A549 (cell line): ENCODE measurements at regions not wholly inside any gene's neighbourhood (a gene's known extent, or its start where the extent isn't known, plus 50 kb on each side); places are given as distances from the start of the nearest gene placed in this dataset.

Source experiments
- ATAC-seq, 2 experiments: fragments of 200-7000 bp in 1 of 2; fragments of >200 bp in 1 of 2; cut with Nextera tagmentation in 1 of 2; cut with Tn5 transposase in 1 of 2; 3 replicates each; pipeline versions ENCODE4 v1.8.0 to v1.9.1; 2018 to 2020; ENCODE audit warnings: mild to moderate bottlenecking in 1 of 2, moderate library complexity in 1 of 2
- CTCF ChIA-PET: fragments of 300-600 bp; sonication (Branson Sonifier 250); formaldehyde crosslinking; extraction: SDS; loops from one replicate; lab custom pipeline; 2021; ENCODE audit warnings: antibody characterized with exemption, inconsistent platforms; lab: Yijun Ruan, JAX
- POLR2A ChIA-PET: fragments of 350-600 bp; formaldehyde crosslinking; extraction: SDS; loops from one replicate; lab custom pipeline; 2021; ENCODE audit warnings: antibody characterized with exemption, inconsistent platforms; lab: Yijun Ruan, JAX
- DNase-seq, 2 experiments: peaks; one replicate each; pipeline versions ENCODE4 v3.0.0 to v3.0.0-alpha.2; 2011 to 2016; ENCODE audit warnings: low read depth in 1 of 2, low spot score in 1 of 2
- FAIRE-seq: peaks from 2 replicates; lab custom pipeline; 2011; peaks lifted over from hg19 to GRCh38; lab: Jason Lieb, UNC
- H3K27ac ChIP-seq, 2 experiments: fragments of >200 bp; sonication (Bioruptor Twin); formaldehyde crosslinking; 3 replicates each; pipeline ENCODE4 v1.5.1; 2016 to 2017
- H3K4me1 ChIP-seq: fragments of >200 bp; sonication (Bioruptor Twin); formaldehyde crosslinking; 3 replicates; pipeline ENCODE4 v1.6.1; 2016
- H3K4me2 ChIP-seq: fragments of >200 bp; sonication (Bioruptor Twin); formaldehyde crosslinking; 3 replicates; pipeline ENCODE4 v1.6.1; 2016
- H3K4me3 ChIP-seq: fragments of >200 bp; sonication (Bioruptor Twin); formaldehyde crosslinking; 3 replicates; pipeline ENCODE4 v1.5.1; 2016
- H3K9me3 ChIP-seq: fragments of >200 bp; sonication (Bioruptor Twin); formaldehyde crosslinking; 3 replicates; pipeline ENCODE4 v1.6.1; 2016
- CBX2 ChIP-seq: fragments of 200-600 bp; sonication (generic); IDR thresholded peaks from 2 replicates; pipeline ENCODE4 v1.6.1; 2016; ENCODE audit warnings: low read depth, mild to moderate bottlenecking, borderline replicate concordance
- EP300 ChIP-seq, 2 experiments: fragments of >200 bp; sonication (Bioruptor Twin); formaldehyde crosslinking; IDR thresholded peaks; 2 replicates in 1 of 2; 3 replicates in 1 of 2; pipeline ENCODE4 v1.6.1; 2016 to 2017
- FOXS1 ChIP-seq: fragments of 250-450 bp; sonication (Bioruptor Pico); IDR thresholded peaks from 2 replicates; pipeline ENCODE4 v1.5.0; 2020; ENCODE audit warnings: mild to moderate bottlenecking, moderate library complexity
- HEYL ChIP-seq: fragments of 250-450 bp; sonication (Bioruptor Pico); IDR thresholded peaks from 2 replicates; pipeline ENCODE4 v1.8.0; 2021; ENCODE audit warnings: mild to moderate bottlenecking, moderate library complexity
- HOXB5 ChIP-seq: fragments of 250-450 bp; sonication (Bioruptor Pico); IDR thresholded peaks from 2 replicates; pipeline ENCODE4 v1.5.0; 2020; ENCODE audit warnings: mild to moderate bottlenecking, moderate library complexity
- JUN ChIP-seq, 2 experiments: fragments of >200 bp; sonication (Bioruptor Twin); formaldehyde crosslinking; IDR thresholded peaks; 2 replicates in 1 of 2; 3 replicates in 1 of 2; pipeline ENCODE4 v1.6.1; 2016 to 2017
- KDM1A ChIP-seq: fragments of 200-600 bp; sonication (generic); IDR thresholded peaks from 2 replicates; pipeline ENCODE4 v1.6.1; 2016; ENCODE audit warnings: low read depth, mild to moderate bottlenecking
- MAFK ChIP-seq: fragments of 450-650 bp; IDR thresholded peaks from 2 replicates; pipeline ENCODE4 v1.6.1; 2014; ENCODE audit not compliant: partially characterized antibody
- MAZ ChIP-seq: fragments of 150-350 bp; IDR thresholded peaks from 2 replicates; pipeline ENCODE4 v1.6.1; 2014; ENCODE audit warnings: antibody characterized with exemption, low read depth, low read length, borderline replicate concordance
- MYC ChIP-seq: IDR thresholded peaks from 2 replicates; pipeline ENCODE4 v1.6.1; 2012; ENCODE audit warnings: mild to moderate bottlenecking, inconsistent platforms, low read length, improper control_type of control experiment, borderline replicate concordance
- POLR2A ChIP-seq: IDR thresholded peaks from 2 replicates; pipeline ENCODE4 v1.6.1; 2012; ENCODE audit warnings: mild to moderate bottlenecking, low read length
- POLR2AphosphoS2 ChIP-seq: conservative IDR thresholded peaks from 2 replicates; pipeline ENCODE4 v1.6.1; 2012; ENCODE audit warnings: low read length, improper control_type of control experiment, inconsistent platforms
- RAD21 ChIP-seq, 2 experiments: fragments of >200 bp in 1 of 2; sonication (Bioruptor Twin) in 1 of 2; formaldehyde crosslinking in 1 of 2; IDR thresholded peaks in 1 of 2; conservative IDR thresholded peaks in 1 of 2; 2 replicates in 1 of 2; 3 replicates in 1 of 2; pipeline ENCODE4 v1.6.1; 2012 to 2018; ENCODE audit warnings: inconsistent platforms in 1 of 2
- RCOR1 ChIP-seq: fragments of 150-350 bp; IDR thresholded peaks from 2 replicates; pipeline ENCODE4 v1.6.1; 2014; ENCODE audit warnings: antibody characterized with exemption, low read length, low read depth
- ZNF302 ChIP-seq: fragments of 250-450 bp; sonication (Bioruptor Pico); IDR thresholded peaks from 2 replicates; pipeline ENCODE4 v1.9.0; 2021; ENCODE audit warnings: inconsistent platforms, mild to moderate bottlenecking, moderate library complexity
- WGBS: methylation state at CpG from one replicate; pipeline ENCODE4 v1.1.6; 2017; ENCODE audit errors: missing lambda C conversion rate; 5-methylcytosine and 5-hydroxymethylcytosine counted together
- TF ChIP-seq, protein P1 (sequence below): fragments of 200-600 bp; sonication (generic); IDR thresholded peaks from 2 replicates; pipeline ENCODE4 v1.6.1; 2016; ENCODE audit warnings: antibody characterized with exemption, mild to moderate bottlenecking, moderate library complexity
- TF ChIP-seq, protein P2 (sequence below): fragments of 250-450 bp; sonication (Bioruptor Pico); IDR thresholded peaks from 2 replicates; pipeline ENCODE4 v1.5.0; 2020; ENCODE audit warnings: low read depth, mild to moderate bottlenecking, moderate library complexity
- TF ChIP-seq, protein P3 (sequence below): fragments of >200 bp; sonication (Bioruptor Twin); formaldehyde crosslinking; IDR thresholded peaks from 3 replicates; pipeline ENCODE4 v1.6.1; 2016
- TF ChIP-seq, protein P4 (sequence below): fragments of 150-350 bp; IDR thresholded peaks from 2 replicates; pipeline ENCODE4 v1.6.1; 2014; ENCODE audit warnings: low read depth, mild to moderate bottlenecking, low read length
- TF ChIP-seq, protein P5 (sequence below): fragments of >200 bp; sonication (Bioruptor Twin); formaldehyde crosslinking; IDR thresholded peaks from 2 replicates; pipeline ENCODE4 v1.6.1; 2016
- TF ChIP-seq, protein P6 (sequence below): IDR thresholded peaks from 2 replicates; pipeline ENCODE4 v1.6.1; 2012; ENCODE audit warnings: low read depth, borderline replicate concordance

DNA sequence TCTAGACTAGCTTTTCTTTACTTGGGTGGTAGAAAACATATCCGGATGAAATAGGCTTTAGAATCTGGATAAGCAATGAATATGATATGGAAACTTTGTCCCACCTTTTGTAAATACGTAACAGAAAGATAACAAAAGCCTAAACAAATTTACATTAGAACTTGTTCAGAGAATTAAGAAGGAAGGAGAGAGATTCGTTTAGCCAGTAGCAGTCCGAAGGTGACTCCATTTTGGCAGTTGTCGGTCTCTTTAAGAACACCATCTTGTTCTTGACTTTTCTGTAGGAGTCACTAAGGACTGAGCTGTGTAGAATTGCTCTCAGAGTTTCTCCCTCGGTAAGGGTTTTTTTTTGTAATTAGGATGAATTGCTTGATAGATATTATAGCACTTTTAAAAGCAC, 475.1 kb downstream of the PCNX1 start:
- no peak for FAIRE-seq
- ChIA-PET CTCF (no interaction called here), POLR2A (no interaction called here)
- Histone ChIP-seq H3K4me1 (no peaks in the 10 kb centered on the region), H3K4me2 (no peak overlapping the region)
- TF ChIP-seq MAFK: no peak
- TF ChIP-seq, protein P1, sequence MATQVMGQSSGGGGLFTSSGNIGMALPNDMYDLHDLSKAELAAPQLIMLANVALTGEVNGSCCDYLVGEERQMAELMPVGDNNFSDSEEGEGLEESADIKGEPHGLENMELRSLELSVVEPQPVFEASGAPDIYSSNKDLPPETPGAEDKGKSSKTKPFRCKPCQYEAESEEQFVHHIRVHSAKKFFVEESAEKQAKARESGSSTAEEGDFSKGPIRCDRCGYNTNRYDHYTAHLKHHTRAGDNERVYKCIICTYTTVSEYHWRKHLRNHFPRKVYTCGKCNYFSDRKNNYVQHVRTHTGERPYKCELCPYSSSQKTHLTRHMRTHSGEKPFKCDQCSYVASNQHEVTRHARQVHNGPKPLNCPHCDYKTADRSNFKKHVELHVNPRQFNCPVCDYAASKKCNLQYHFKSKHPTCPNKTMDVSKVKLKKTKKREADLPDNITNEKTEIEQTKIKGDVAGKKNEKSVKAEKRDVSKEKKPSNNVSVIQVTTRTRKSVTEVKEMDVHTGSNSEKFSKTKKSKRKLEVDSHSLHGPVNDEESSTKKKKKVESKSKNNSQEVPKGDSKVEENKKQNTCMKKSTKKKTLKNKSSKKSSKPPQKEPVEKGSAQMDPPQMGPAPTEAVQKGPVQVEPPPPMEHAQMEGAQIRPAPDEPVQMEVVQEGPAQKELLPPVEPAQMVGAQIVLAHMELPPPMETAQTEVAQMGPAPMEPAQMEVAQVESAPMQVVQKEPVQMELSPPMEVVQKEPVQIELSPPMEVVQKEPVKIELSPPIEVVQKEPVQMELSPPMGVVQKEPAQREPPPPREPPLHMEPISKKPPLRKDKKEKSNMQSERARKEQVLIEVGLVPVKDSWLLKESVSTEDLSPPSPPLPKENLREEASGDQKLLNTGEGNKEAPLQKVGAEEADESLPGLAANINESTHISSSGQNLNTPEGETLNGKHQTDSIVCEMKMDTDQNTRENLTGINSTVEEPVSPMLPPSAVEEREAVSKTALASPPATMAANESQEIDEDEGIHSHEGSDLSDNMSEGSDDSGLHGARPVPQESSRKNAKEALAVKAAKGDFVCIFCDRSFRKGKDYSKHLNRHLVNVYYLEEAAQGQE: no peak
- no peak for TF ChIP-seq MYC
- TF ChIP-seq, protein P2, sequence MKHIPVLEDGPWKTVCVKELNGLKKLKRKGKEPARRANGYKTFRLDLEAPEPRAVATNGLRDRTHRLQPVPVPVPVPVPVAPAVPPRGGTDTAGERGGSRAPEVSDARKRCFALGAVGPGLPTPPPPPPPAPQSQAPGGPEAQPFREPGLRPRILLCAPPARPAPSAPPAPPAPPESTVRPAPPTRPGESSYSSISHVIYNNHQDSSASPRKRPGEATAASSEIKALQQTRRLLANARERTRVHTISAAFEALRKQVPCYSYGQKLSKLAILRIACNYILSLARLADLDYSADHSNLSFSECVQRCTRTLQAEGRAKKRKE: no peak
- no peak for TF ChIP-seq POLR2AphosphoS2
- no peak for TF ChIP-seq FOXS1
- no peak for TF ChIP-seq EP300 (IDR thresholded peaks at IDR 0.05)
- TF ChIP-seq MAZ: no peak
- no peak for TF ChIP-seq ZNF302 (CRISPR knock-in tag)
- no peak for TF ChIP-seq KDM1A
- TF ChIP-seq CBX2: no peak
- no peak for TF ChIP-seq RAD21 (conservative IDR thresholded peaks at IDR 0.05 in 1 of 2, IDR thresholded peaks at IDR 0.05 in 1 of 2)
- TF ChIP-seq HEYL (CRISPR knock-in tag): no peak
- TF ChIP-seq, all 56 proteins: peak for 0
- WGBS: 74% methylated on average over 6 of the region's 6 CpGs
- H3K27ac ChIP-seq: no peak overlapping the region
- no peak for DNase-seq
- H3K9me3 ChIP-seq: no peaks in the 10 kb centered on the region
- ATAC-seq: no peak
- no peak overlapping the region for H3K4me3 ChIP-seq

DNA sequence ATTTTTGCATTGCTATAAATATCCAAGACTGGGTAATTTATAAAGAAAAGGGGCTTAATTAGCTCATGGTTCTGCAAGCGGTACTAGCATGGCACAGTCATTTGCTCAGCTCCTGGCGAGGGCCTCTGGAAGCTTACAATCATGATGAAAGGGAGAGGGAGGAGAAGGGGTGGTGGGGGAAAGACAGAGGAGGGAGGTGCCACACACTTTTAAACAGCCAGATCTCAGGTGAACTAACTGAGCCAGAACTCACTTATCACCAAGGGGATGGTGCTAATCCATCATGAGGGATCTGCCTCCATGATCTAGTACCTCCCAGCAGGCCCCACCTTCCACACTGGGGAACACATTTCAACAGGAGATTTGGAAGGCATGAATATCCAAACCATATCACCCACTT, 476.3 kb downstream of the PCNX1 start:
- no peak overlapping the region for H3K4me3 ChIP-seq
- no peak for TF ChIP-seq MAFK
- TF ChIP-seq, protein P3, sequence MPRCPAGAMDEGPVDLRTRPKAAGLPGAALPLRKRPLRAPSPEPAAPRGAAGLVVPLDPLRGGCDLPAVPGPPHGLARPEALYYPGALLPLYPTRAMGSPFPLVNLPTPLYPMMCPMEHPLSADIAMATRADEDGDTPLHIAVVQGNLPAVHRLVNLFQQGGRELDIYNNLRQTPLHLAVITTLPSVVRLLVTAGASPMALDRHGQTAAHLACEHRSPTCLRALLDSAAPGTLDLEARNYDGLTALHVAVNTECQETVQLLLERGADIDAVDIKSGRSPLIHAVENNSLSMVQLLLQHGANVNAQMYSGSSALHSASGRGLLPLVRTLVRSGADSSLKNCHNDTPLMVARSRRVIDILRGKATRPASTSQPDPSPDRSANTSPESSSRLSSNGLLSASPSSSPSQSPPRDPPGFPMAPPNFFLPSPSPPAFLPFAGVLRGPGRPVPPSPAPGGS: no peak
- TF ChIP-seq, protein P4, sequence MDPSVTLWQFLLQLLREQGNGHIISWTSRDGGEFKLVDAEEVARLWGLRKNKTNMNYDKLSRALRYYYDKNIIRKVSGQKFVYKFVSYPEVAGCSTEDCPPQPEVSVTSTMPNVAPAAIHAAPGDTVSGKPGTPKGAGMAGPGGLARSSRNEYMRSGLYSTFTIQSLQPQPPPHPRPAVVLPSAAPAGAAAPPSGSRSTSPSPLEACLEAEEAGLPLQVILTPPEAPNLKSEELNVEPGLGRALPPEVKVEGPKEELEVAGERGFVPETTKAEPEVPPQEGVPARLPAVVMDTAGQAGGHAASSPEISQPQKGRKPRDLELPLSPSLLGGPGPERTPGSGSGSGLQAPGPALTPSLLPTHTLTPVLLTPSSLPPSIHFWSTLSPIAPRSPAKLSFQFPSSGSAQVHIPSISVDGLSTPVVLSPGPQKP: no peak
- no peak for TF ChIP-seq POLR2A
- TF ChIP-seq FOXS1: no peak
- TF ChIP-seq RCOR1: no peak
- TF ChIP-seq HOXB5 (CRISPR knock-in tag): no peak
- TF ChIP-seq, protein P5, sequence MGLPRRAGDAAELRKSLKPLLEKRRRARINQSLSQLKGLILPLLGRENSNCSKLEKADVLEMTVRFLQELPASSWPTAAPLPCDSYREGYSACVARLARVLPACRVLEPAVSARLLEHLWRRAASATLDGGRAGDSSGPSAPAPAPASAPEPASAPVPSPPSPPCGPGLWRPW: no peak
- TF ChIP-seq JUN (IDR thresholded peaks at IDR 0.05): no peak
- TF ChIP-seq, protein P6, sequence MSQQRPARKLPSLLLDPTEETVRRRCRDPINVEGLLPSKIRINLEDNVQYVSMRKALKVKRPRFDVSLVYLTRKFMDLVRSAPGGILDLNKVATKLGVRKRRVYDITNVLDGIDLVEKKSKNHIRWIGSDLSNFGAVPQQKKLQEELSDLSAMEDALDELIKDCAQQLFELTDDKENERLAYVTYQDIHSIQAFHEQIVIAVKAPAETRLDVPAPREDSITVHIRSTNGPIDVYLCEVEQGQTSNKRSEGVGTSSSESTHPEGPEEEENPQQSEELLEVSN: no peak
- TF ChIP-seq, protein P2: no peak
- no peak for ATAC-seq
- ChIA-PET CTCF (no interaction called here), POLR2A (no interaction called here)
- no peaks in the 10 kb centered on the region for H3K4me1 ChIP-seq
- WGBS: 86% methylated on average over 2 of the region's 2 CpGs
- FAIRE-seq: no peak
- no peak overlapping the region for H3K4me2 ChIP-seq
- H3K27ac ChIP-seq: no peak overlapping the region
- H3K9me3 ChIP-seq: no peaks in the 10 kb centered on the region
- no peak for DNase-seq
